Breast epithelium (tissue), 3 donors: ENCODE measurements at regions not wholly inside any gene's neighbourhood (a gene's known extent, or its start where the extent isn't known, plus 50 kb on each side); places are given as distances from the start of the nearest gene placed in this dataset.

Experiments
- POLR2A ChIP-seq: fragments of 450-650 bp; IDR thresholded peaks from one replicate; pipeline ENCODE4 v1.6.1; 2016; ENCODE audit warnings: antibody characterized with exemption, mild to moderate bottlenecking, moderate library complexity
- POLR2AphosphoS5 ChIP-seq, 3 donors: sonication (generic); formaldehyde crosslinking; IDR thresholded peaks; one replicate each; pipeline ENCODE4 v1.6.1; 2017; ENCODE audit warnings: antibody characterized with exemption in 3 of 3
- TF ChIP-seq, protein P1 (sequence below), 3 donors: fragments of 450-650 bp; IDR thresholded peaks; one replicate each; pipeline ENCODE4 v1.5.1; 2016 to 2017; ENCODE audit warnings: antibody characterized with exemption in 3 of 3, mild to moderate bottlenecking in 3 of 3, moderate library complexity in 3 of 3

GRCh38 chr17:36673068-36673467, 71.7 kb downstream of the MRM1 start:
- TF ChIP-seq, protein P1, sequence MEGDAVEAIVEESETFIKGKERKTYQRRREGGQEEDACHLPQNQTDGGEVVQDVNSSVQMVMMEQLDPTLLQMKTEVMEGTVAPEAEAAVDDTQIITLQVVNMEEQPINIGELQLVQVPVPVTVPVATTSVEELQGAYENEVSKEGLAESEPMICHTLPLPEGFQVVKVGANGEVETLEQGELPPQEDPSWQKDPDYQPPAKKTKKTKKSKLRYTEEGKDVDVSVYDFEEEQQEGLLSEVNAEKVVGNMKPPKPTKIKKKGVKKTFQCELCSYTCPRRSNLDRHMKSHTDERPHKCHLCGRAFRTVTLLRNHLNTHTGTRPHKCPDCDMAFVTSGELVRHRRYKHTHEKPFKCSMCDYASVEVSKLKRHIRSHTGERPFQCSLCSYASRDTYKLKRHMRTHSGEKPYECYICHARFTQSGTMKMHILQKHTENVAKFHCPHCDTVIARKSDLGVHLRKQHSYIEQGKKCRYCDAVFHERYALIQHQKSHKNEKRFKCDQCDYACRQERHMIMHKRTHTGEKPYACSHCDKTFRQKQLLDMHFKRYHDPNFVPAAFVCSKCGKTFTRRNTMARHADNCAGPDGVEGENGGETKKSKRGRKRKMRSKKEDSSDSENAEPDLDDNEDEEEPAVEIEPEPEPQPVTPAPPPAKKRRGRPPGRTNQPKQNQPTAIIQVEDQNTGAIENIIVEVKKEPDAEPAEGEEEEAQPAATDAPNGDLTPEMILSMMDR (IDR thresholded peaks at IDR 0.05), result no peak
- TF ChIP-seq POLR2A (no peak), POLR2AphosphoS5 (IDR thresholded peaks at IDR 0.05) (no peak)
